ENCODE measurements at regions not wholly inside any gene's neighbourhood (a gene's known extent, or its start where the extent isn't known, plus 50 kb on each side); places are given as distances from the start of the nearest gene placed in this dataset.

DNA sequence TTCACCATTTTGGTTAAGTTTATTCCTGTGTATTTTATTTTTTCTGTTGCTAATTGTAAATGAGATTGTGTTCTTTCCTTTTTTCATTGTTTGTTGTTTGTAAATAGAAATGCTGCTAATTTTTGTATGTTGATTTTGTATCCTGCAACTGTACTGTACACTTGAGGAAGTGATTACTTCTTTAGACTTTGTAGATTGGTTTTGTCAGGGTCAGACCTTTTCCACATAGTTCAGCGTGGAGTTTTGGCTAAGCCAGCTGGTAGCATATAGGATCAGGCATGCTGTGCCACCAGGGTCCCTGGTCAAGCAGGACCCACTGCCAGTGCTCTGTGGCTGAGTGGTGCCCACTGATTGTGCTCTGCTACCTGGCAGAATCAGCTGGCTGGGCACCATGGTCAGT, 80.1 kb downstream of the CD200 start:
- TF ChIP-seq YY1 (IDR thresholded peaks at IDR 0.05; ENCODE audit: low read depth) = no peak
- TF ChIP-seq, protein P1, sequence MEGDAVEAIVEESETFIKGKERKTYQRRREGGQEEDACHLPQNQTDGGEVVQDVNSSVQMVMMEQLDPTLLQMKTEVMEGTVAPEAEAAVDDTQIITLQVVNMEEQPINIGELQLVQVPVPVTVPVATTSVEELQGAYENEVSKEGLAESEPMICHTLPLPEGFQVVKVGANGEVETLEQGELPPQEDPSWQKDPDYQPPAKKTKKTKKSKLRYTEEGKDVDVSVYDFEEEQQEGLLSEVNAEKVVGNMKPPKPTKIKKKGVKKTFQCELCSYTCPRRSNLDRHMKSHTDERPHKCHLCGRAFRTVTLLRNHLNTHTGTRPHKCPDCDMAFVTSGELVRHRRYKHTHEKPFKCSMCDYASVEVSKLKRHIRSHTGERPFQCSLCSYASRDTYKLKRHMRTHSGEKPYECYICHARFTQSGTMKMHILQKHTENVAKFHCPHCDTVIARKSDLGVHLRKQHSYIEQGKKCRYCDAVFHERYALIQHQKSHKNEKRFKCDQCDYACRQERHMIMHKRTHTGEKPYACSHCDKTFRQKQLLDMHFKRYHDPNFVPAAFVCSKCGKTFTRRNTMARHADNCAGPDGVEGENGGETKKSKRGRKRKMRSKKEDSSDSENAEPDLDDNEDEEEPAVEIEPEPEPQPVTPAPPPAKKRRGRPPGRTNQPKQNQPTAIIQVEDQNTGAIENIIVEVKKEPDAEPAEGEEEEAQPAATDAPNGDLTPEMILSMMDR (IDR thresholded peaks at IDR 0.05) = no peak
- TF ChIP-seq SMC3 (IDR thresholded peaks at IDR 0.05; ENCODE audit: low read depth, low read length) = no peak
- no peak for TF ChIP-seq POLR2AphosphoS5 (IDR thresholded peaks at IDR 0.05; ENCODE audit: low read depth, low read length)
- TF ChIP-seq, protein P2, sequence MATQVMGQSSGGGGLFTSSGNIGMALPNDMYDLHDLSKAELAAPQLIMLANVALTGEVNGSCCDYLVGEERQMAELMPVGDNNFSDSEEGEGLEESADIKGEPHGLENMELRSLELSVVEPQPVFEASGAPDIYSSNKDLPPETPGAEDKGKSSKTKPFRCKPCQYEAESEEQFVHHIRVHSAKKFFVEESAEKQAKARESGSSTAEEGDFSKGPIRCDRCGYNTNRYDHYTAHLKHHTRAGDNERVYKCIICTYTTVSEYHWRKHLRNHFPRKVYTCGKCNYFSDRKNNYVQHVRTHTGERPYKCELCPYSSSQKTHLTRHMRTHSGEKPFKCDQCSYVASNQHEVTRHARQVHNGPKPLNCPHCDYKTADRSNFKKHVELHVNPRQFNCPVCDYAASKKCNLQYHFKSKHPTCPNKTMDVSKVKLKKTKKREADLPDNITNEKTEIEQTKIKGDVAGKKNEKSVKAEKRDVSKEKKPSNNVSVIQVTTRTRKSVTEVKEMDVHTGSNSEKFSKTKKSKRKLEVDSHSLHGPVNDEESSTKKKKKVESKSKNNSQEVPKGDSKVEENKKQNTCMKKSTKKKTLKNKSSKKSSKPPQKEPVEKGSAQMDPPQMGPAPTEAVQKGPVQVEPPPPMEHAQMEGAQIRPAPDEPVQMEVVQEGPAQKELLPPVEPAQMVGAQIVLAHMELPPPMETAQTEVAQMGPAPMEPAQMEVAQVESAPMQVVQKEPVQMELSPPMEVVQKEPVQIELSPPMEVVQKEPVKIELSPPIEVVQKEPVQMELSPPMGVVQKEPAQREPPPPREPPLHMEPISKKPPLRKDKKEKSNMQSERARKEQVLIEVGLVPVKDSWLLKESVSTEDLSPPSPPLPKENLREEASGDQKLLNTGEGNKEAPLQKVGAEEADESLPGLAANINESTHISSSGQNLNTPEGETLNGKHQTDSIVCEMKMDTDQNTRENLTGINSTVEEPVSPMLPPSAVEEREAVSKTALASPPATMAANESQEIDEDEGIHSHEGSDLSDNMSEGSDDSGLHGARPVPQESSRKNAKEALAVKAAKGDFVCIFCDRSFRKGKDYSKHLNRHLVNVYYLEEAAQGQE (IDR thresholded peaks at IDR 0.05; ENCODE audit: low read depth, low read length) = no peak
- no peak for TF ChIP-seq CHD2 (IDR thresholded peaks at IDR 0.05; ENCODE audit: low read length, partially characterized antibody)
- no peak for TF ChIP-seq RAD21 (IDR thresholded peaks at IDR 0.05; ENCODE audit: low read length)
- no peak for TF ChIP-seq FOXM1 (IDR thresholded peaks at IDR 0.05; ENCODE audit: low read depth)
- TF ChIP-seq RCOR1 (IDR thresholded peaks at IDR 0.05; ENCODE audit: low read length) = no peak
- TF ChIP-seq GABPA (IDR thresholded peaks at IDR 0.05; ENCODE audit: low read depth) = no peak
- TF ChIP-seq RXRA (IDR thresholded peaks at IDR 0.05; ENCODE audit: borderline replicate concordance, low read depth) = no peak
- no peak for TF ChIP-seq SIN3A (IDR thresholded peaks at IDR 0.05; ENCODE audit: borderline replicate concordance, low read depth, low read length)
- TF ChIP-seq, protein P3, sequence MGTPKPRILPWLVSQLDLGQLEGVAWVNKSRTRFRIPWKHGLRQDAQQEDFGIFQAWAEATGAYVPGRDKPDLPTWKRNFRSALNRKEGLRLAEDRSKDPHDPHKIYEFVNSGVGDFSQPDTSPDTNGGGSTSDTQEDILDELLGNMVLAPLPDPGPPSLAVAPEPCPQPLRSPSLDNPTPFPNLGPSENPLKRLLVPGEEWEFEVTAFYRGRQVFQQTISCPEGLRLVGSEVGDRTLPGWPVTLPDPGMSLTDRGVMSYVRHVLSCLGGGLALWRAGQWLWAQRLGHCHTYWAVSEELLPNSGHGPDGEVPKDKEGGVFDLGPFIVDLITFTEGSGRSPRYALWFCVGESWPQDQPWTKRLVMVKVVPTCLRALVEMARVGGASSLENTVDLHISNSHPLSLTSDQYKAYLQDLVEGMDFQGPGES (IDR thresholded peaks at IDR 0.05; ENCODE audit: low read depth, low read length) = no peak
